Frontal cortex (tissue), 3 donors: ENCODE measurements at regions not wholly inside any gene's neighbourhood (a gene's known extent, or its start where the extent isn't known, plus 50 kb on each side); places are given as distances from the start of the nearest gene placed in this dataset.
"Not testable (repeated sequence)": the region's sequence is repeated elsewhere in the genome, so short reads cannot be mapped to it uniquely, and the experiment has no call there.

Experiments
- DNase-seq, 2 donors: peaks; one replicate each; pipeline ENCODE4 v3.0.0; 2012; ENCODE audit warnings: low spot score in 2 of 2
- FAIRE-seq: peaks from 2 replicates; lab custom pipeline; 2012; peaks lifted over from hg19 to GRCh38; lab: Jason Lieb, UNC
- donor health status: control.
- donor health status: control.
- donor health status: control.

- no peak for DNase-seq
Measured at GRCh38 chrX:121389976-121390714, 342.7 kb downstream of the GLUD2 start.

GRCh38 chrX:121405826-121406225 is 358.4 kb downstream of the GLUD2 start:
- no peak for FAIRE-seq
- no peak for DNase-seq

More at GRCh38 chrX:121389976-121390714, 342.7 kb downstream of the GLUD2 start:
- FAIRE-seq, result no peak

GRCh38 chrX:121407627-121408026 is 360.2 kb downstream of the GLUD2 start:
- DNase-seq, result no peak
- FAIRE-seq, result no peak

GRCh38 chrX:121431514-121431913 is 384.1 kb downstream of the GLUD2 start:
- FAIRE-seq, DNase-seq: not testable (repeated sequence)

- no peak for DNase-seq
- FAIRE-seq, result no peak
Measured at GRCh38 chrX:121433289-121433688, 385.9 kb downstream of the GLUD2 start.

GRCh38 chrX:121437666-121438065 is 390.3 kb downstream of the GLUD2 start:
- FAIRE-seq, DNase-seq: not testable (repeated sequence)

- no peak for DNase-seq
- no peak for FAIRE-seq
Measured at GRCh38 chrX:121455890-121456289, 408.5 kb downstream of the GLUD2 start.

GRCh38 chrX:121456315-121456714 is 408.9 kb downstream of the GLUD2 start:
- no peak for DNase-seq
- no peak for FAIRE-seq

GRCh38 chrX:121457096-121457495 is 409.7 kb downstream of the GLUD2 start:
- DNase-seq, result no peak
- FAIRE-seq, result no peak

GRCh38 chrX:121479406-121479805 is 432.0 kb downstream of the GLUD2 start:
- FAIRE-seq (no peak), DNase-seq (no peak)

GRCh38 chrX:121496966-121497365 is 449.6 kb downstream of the GLUD2 start:
- FAIRE-seq, result no peak
- DNase-seq, result no peak

GRCh38 chrX:121504153-121504552 is 456.7 kb downstream of the GLUD2 start:
- FAIRE-seq (no peak), DNase-seq (no peak)

GRCh38 chrX:121546317-121546716 is 498.9 kb downstream of the GLUD2 start:
- DNase-seq (no peak), FAIRE-seq (no peak)

- no peak for DNase-seq
- no peak for FAIRE-seq
Measured at GRCh38 chrX:121558886-121559285, 511.5 kb downstream of the GLUD2 start.

- DNase-seq (no peak), FAIRE-seq (no peak)
Measured at GRCh38 chrX:121562616-121563015, 515.2 kb downstream of the GLUD2 start.

GRCh38 chrX:121569609-121570008 is 522.2 kb downstream of the GLUD2 start:
- DNase-seq, result no peak
- FAIRE-seq, result no peak

GRCh38 chrX:121570072-121570841 is 522.8 kb downstream of the GLUD2 start:
- FAIRE-seq (no peak), DNase-seq (no peak)

- FAIRE-seq (no peak), DNase-seq (no peak)
Measured at GRCh38 chrX:121571333-121571732, 523.9 kb downstream of the GLUD2 start.

GRCh38 chrX:121574384-121574783 is 527.0 kb downstream of the GLUD2 start:
- DNase-seq, FAIRE-seq: not testable (repeated sequence)

GRCh38 chrX:121579016-121579760 is 531.8 kb downstream of the GLUD2 start:
- DNase-seq (no peak), FAIRE-seq (no peak)

GRCh38 chrX:121581885-121582284 is 534.5 kb downstream of the GLUD2 start:
- DNase-seq (no peak), FAIRE-seq (no peak)
